ENCODE measurements at regions not wholly inside any gene's neighbourhood (a gene's known extent, or its start where the extent isn't known, plus 50 kb on each side); places are given as distances from the start of the nearest gene placed in this dataset.
"Not testable (repeated sequence)": the region's sequence is repeated elsewhere in the genome, so short reads cannot be mapped to it uniquely, and the experiment has no call there.

GRCh38 chr10:6802759-6803426, 222.8 kb upstream of the PRKCQ start:
- no peak for DNase-seq

- DNase-seq: no peak
These were observed 216.2 kb upstream of the PRKCQ start for GRCh38 chr10:6796231-6796630.

- DNase-seq: no peak
These were observed 215.5 kb upstream of the PRKCQ start for GRCh38 chr10:6795541-6795940.

- DNase-seq: not testable (repeated sequence)
These were observed 214.8 kb upstream of the PRKCQ start for GRCh38 chr10:6794841-6795240.

GRCh38 chr10:6794441-6794840, 214.4 kb upstream of the PRKCQ start:
- DNase-seq: no peak

GRCh38 chr10:6788731-6789130, 208.7 kb upstream of the PRKCQ start:
- no peak for DNase-seq

- DNase-seq: no peak
These were observed 208.2 kb upstream of the PRKCQ start for GRCh38 chr10:6788231-6788630.

GRCh38 chr10:6787718-6788117, 207.6 kb upstream of the PRKCQ start:
- DNase-seq: no peak

GRCh38 chr10:6787091-6787490, 207.0 kb upstream of the PRKCQ start:
- no peak for DNase-seq

GRCh38 chr10:6786579-6787031, 206.5 kb upstream of the PRKCQ start:
- no peak for DNase-seq

GRCh38 chr10:6784429-6784828, 204.4 kb upstream of the PRKCQ start:
- DNase-seq: not testable (repeated sequence)

GRCh38 chr10:6783471-6783870, 203.4 kb upstream of the PRKCQ start:
- no peak for DNase-seq

- no peak for DNase-seq
These were observed 202.3 kb upstream of the PRKCQ start for GRCh38 chr10:6782378-6782777.

GRCh38 chr10:6781133-6781770, 201.2 kb upstream of the PRKCQ start:
- DNase-seq: no peak

GRCh38 chr10:6780008-6780677, 200.1 kb upstream of the PRKCQ start:
- DNase-seq: no peak

- no peak for DNase-seq
These were observed 199.1 kb upstream of the PRKCQ start for GRCh38 chr10:6778992-6779701.

- no peak for DNase-seq
These were observed 196.1 kb upstream of the PRKCQ start for GRCh38 chr10:6776170-6776569.

GRCh38 chr10:6774406-6774805, 194.3 kb upstream of the PRKCQ start:
- no peak for DNase-seq

GRCh38 chr10:6771331-6771730, 191.3 kb upstream of the PRKCQ start:
- DNase-seq: no peak

- DNase-seq: no peak
These were observed 190.8 kb upstream of the PRKCQ start for GRCh38 chr10:6770846-6771245.

GRCh38 chr10:6769704-6770417, 189.8 kb upstream of the PRKCQ start:
- no peak for DNase-seq

GRCh38 chr10:6766131-6766801, 186.2 kb upstream of the PRKCQ start:
- DNase-seq: no peak

Measured in CD4-positive, alpha-beta T cell treated with Interleukin-17A for 4 hours (primary cell).